Fibroblast of pulmonary artery (primary cell): ENCODE measurements at regions not wholly inside any gene's neighbourhood (a gene's known extent, or its start where the extent isn't known, plus 50 kb on each side); places are given as distances from the start of the nearest gene placed in this dataset.

Source experiments
- DNase-seq: peaks from one replicate; pipeline ENCODE4 v3.0.0-alpha.2; 2010; ENCODE audit warnings: low read depth
- H3K4me3 ChIP-seq: replicated peaks from 2 replicates; pipeline ENCODE4 v1.5.1; 2011; ENCODE audit warnings: low read depth, mild to moderate bottlenecking, control low read depth, low read length, moderate library complexity
- TF ChIP-seq, protein P1 (sequence below): IDR thresholded peaks from 2 replicates; pipeline ENCODE4 v1.5.1; 2011; ENCODE audit warnings: mild to moderate bottlenecking, control low read depth, low read length, inconsistent platforms; ENCODE audit errors: missing control alignments

DNA sequence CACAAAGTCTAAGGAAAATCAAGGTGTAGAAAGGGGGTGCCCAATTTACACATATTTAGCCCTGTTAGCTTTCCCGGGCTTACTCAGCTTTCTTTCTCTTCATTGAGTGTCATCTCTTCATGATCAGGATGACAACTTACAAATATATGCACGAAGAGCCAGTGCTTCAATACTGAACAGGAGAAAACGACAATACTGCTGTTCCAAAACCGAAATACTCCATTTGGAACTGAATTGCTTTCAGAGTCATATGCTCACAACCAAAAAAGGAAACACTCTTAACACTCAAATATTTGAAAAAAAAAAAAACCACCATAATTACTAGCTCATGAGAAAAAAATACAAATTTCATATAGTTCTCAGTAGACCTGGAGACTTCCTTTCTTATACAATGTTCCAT lies 272.1 kb upstream of the DUSP10 start:
- TF ChIP-seq, protein P1, sequence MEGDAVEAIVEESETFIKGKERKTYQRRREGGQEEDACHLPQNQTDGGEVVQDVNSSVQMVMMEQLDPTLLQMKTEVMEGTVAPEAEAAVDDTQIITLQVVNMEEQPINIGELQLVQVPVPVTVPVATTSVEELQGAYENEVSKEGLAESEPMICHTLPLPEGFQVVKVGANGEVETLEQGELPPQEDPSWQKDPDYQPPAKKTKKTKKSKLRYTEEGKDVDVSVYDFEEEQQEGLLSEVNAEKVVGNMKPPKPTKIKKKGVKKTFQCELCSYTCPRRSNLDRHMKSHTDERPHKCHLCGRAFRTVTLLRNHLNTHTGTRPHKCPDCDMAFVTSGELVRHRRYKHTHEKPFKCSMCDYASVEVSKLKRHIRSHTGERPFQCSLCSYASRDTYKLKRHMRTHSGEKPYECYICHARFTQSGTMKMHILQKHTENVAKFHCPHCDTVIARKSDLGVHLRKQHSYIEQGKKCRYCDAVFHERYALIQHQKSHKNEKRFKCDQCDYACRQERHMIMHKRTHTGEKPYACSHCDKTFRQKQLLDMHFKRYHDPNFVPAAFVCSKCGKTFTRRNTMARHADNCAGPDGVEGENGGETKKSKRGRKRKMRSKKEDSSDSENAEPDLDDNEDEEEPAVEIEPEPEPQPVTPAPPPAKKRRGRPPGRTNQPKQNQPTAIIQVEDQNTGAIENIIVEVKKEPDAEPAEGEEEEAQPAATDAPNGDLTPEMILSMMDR = no peak
- no peak for DNase-seq
- H3K4me3 ChIP-seq = no peak overlapping the region

DNA sequence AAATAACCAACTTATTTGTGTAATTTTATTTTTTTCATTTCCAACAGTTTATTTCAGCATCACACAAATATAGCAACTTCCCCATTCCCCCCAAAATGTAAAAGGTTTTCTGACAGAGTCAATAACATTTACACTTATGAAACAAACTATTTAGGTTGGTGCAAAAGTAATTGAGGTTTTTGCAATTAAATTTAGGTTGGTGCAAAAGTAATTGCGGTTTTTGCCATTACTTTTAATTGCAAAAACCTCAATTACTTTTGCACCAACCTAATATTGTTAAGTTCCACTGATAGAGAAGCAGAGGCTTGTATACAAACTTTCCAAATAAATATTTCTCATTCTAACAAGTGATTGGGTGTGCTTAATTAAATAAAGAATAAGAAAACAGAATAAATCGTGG lies 270.9 kb upstream of the DUSP10 start:
- H3K4me3 ChIP-seq = no peak overlapping the region
- DNase-seq = no peak
- TF ChIP-seq, protein P1 = no peak

DNA sequence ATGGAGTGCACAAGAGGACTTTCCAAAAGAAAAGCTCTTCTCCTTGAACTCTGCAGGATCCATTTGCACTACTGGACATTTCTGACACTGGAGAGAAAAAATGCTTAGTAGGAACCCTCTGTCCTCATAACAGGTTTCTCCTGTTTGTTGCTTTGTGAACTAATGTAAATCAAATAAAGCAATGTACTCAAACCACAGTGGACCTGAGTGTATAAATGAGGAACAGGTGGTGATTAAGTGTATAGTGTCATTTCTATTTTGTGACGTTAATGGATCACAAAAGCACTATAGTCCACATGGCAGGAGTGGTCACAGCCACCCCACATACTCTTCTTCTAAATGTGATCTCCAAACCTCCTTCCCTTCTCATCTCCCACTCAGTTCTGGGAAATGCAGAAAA lies 268.4 kb upstream of the DUSP10 start:
- DNase-seq = no peak
- TF ChIP-seq, protein P1 = no peak

DNA sequence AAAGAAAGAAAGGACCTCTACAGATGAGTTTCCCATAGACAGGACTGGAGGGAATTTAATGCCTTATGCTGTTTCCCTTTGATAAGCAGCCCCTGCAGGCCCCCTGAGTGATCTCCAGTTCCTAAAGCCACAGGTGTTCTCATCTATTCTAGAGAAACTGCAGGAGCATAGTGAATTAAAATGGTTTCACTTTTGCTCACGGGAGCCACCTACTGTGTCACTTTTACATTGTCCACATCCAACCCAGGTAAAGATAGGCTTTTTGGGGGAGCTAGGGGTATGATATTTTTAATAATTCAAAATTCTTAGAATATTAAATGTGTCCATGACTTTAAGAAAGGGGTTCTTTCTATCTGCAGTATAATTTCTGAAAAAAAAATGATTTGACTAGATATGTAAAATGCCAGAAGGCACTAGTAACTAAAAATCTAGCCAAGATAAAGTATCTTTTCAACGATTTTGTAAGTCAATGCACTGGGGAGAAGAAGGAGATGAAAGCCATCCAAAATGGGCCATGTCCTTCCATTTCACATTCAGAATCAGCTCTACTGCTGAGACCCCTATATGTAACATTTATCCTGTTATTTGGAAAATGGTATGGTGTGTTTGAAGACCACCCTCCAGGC lies 267.3 kb upstream of the DUSP10 start:
- no peak overlapping the region for H3K4me3 ChIP-seq
- peak; percentile 27 for DNase-seq
- TF ChIP-seq, protein P1 = peak; percentile 43

More for the DNA sequence above, 268.4 kb upstream of the DUSP10 start:
- no peak overlapping the region for H3K4me3 ChIP-seq

DNA sequence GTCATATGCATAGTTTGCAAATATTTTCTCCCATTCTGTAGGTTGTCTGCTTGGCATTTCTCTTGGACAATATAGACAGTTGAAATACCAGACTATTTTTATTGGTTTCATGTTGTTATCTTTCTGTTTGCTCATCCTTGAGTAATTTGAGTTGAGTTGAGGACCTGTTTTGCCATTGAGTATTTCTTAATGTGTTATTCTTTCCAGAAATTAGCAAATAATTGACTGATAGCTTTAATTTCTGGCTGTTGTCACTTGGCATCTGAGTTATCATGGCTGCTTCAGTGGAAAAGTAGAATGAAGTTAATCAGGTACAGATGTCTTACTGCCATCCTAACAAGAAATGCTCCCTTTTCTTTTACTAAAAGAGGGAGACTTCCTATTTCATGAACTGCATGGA lies 264.8 kb upstream of the DUSP10 start:
- H3K4me3 ChIP-seq = no peak overlapping the region
- no peak for DNase-seq
- TF ChIP-seq, protein P1 = no peak

DNA sequence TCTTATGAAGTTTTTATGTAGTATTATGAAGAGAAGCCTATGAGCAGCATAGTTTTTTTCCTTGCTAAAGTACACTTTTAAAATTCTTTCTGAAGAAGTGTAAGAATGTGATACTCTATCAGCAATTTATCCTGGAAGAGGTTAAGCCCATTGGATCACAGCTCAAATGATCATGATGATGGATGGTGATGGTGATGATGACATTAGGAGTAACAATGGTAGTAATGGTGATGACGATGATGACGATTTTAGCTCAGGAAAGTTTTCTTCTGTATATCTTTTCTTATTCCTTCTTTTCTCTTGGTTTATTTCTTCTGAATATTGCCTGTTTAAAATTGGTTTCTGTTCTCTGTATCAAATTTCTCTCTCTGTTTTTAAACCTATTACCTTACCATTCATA lies 262.9 kb upstream of the DUSP10 start:
- TF ChIP-seq, protein P1 = no peak
- H3K4me3 ChIP-seq = no peak overlapping the region
- no peak for DNase-seq

DNA sequence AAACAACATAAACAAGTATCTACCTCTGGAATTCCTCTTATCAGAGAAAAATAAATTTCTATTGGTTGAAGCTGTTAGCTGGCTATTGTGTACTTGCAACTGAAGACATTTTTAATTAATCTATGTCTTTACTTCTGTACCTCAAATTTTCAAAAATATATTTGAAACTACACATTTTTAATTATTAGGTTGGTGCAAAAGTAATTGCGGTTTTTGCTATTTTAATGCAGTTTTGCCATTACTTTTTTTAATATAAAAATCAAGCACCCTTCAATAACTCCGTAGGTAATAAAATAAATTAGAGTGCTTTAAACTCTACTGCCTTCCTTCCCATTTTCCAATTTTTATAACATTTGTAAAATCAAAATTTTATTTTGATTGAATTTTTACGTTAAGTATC lies 262.1 kb upstream of the DUSP10 start:
- TF ChIP-seq, protein P1 = no peak
- DNase-seq = no peak
- no peak overlapping the region for H3K4me3 ChIP-seq
